ENCODE measurements at regions not wholly inside any gene's neighbourhood (a gene's known extent, or its start where the extent isn't known, plus 50 kb on each side); places are given as distances from the start of the nearest gene placed in this dataset.

GRCh38 chr2:67576226-67576625 lies 179.1 kb downstream of the ETAA1 start:
- no peak for TF ChIP-seq CTCF (IDR thresholded peaks at IDR 0.05; ENCODE audit: borderline replicate concordance, insufficient read depth, low read depth, low read length)

GRCh38 chr2:67576991-67577390 lies 179.9 kb downstream of the ETAA1 start:
- TF ChIP-seq CTCF (IDR thresholded peaks at IDR 0.05; ENCODE audit: borderline replicate concordance, insufficient read depth, low read depth, low read length) = no peak
- H3K4me3 ChIP-seq (ENCODE audit: low read depth, low read length) = no peak overlapping the region

More at GRCh38 chr2:67576226-67576625, 179.1 kb downstream of the ETAA1 start:
- no peak overlapping the region for H3K4me3 ChIP-seq (ENCODE audit: low read depth, low read length)

- TF ChIP-seq CTCF (IDR thresholded peaks at IDR 0.05; ENCODE audit: borderline replicate concordance, insufficient read depth, low read depth, low read length) = no peak
- H3K4me3 ChIP-seq (ENCODE audit: low read depth, low read length) = no peak overlapping the region
Observed at GRCh38 chr2:67579216-67579615, 182.1 kb downstream of the ETAA1 start.

- TF ChIP-seq CTCF (IDR thresholded peaks at IDR 0.05; ENCODE audit: borderline replicate concordance, insufficient read depth, low read depth, low read length) = no peak
- H3K4me3 ChIP-seq (ENCODE audit: low read depth, low read length) = no peak overlapping the region
Observed at GRCh38 chr2:67579806-67580205, 182.7 kb downstream of the ETAA1 start.

- peak; percentile 30; the same call in 1 of the 2 replicates for TF ChIP-seq CTCF (IDR thresholded peaks at IDR 0.05; ENCODE audit: borderline replicate concordance, insufficient read depth, low read depth, low read length)
- H3K4me3 ChIP-seq (ENCODE audit: low read depth, low read length) = no peak overlapping the region
Observed at GRCh38 chr2:67581751-67582150, 184.6 kb downstream of the ETAA1 start.

GRCh38 chr2:67583185-67583584 lies 186.1 kb downstream of the ETAA1 start:
- no peak overlapping the region for H3K4me3 ChIP-seq (ENCODE audit: low read depth, low read length)

More at GRCh38 chr2:67583185-67583584, 186.1 kb downstream of the ETAA1 start:
- no peak for TF ChIP-seq CTCF (IDR thresholded peaks at IDR 0.05; ENCODE audit: borderline replicate concordance, insufficient read depth, low read depth, low read length)
